HG02884 (cell line): ENCODE measurements at regions not wholly inside any gene's neighbourhood (a gene's known extent, or its start where the extent isn't known, plus 50 kb on each side); places are given as distances from the start of the nearest gene placed in this dataset.
"Not testable (repeated sequence)": the region's sequence is repeated elsewhere in the genome, so short reads cannot be mapped to it uniquely, and the experiment has no call there.

ENCODE experiments used
- ATAC-seq: cut with Tn5 transposase; IDR thresholded peaks from one replicate; pipeline ENCODE4 v1.9.1; 2021; ENCODE audit warnings: mild to moderate bottlenecking, moderate library complexity; ENCODE audit not compliant: unreplicated experiment

DNA sequence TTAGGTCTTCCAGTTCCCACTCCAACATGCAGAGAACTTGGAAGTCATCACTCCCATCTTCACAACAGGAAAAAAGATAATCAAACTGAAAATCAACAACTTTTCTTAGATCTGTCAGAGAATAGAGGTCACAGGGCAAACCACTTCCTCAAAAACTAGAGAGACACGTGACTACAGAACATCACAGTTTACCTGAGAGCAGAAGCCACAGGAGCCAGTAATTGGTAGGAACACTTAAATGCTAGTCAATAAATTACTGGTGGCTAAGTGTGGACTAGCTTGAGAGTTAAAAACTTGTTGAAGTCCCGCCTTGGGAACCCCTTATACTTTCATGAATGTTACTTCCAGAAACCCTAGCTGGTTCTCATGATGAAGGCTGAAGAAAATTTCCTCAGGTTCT, 81.1 kb downstream of the THSD1 start:
- not testable (repeated sequence) for ATAC-seq

DNA sequence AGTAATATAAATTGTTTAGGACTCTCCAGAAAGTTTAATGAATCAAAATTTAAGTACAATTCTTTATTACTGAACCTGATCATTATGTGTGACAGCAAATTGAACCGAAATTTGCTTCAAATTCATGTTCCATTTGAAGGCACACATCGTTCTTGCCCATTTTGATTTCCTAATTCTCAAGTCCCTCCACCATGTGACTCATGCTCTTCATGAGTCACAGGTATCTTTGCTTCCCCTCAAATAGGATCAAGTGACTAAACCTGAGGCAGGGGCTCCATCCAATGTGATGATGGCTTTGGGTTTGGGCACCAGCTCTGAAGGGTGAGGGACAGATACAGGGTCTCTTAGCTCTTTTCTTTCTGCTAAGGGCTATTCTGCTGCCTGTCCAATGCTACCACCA, 86.1 kb downstream of the THSD1 start:
- no peak for ATAC-seq

DNA sequence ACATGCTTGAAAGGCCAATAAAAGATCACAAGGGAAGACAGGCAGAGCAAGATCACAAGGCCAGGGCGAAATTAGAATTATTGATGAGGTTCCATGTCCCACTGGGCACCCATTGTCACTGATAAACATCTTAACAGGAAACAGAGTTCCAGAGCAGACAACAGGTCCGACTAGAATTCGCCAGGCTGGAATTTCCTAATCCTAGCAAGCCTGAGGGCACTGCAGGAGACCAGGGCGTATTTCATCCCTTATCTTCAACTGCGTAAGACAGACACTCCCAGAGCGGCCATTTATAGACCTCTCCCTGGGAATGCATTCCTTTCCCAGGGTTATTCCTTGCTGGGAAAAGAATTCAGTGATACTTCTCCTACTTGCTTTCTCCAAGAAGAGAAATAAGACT, 96.1 kb downstream of the THSD1 start:
- not testable (repeated sequence) for ATAC-seq

DNA sequence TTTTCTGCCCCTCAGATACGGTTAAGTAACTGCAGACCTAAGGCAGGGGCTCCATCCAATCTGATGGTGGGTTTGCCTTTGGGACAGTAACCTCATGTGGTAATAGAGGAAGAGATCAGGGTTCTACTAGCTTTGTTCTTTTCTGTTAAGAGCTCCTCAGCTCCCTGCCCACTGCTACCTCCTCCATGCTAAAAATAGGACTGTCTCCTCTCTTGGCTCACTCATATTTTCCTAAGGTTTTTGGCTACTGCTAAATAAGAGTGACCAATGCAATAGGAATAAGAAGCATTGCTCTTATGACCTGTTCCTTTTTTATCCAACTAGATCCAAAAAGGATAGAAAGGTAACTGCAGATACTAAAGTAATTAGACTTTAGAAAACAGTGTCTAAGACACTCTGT, 99.6 kb downstream of the THSD1 start:
- ATAC-seq = not testable (repeated sequence)

DNA sequence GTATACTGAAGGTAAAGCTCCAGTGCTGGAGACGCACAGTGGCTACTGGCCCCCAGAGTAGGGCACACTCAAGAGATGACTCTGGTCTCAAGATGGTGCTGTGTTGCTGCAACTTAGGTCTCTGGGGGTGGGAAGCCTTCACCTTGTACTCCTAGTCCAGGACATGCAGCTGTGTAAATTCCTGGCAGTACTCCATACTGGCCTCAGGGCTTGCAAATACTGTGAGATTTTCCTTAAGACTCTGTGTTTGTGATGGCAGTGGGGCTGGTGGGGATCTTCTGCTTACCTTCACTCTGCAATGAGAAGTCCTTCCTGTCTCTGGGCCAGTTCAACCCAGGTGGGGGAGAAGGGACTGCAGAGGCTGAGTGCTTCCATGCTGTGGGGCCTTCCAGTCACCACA, 102.9 kb downstream of the THSD1 start:
- ATAC-seq = not testable (repeated sequence)

DNA sequence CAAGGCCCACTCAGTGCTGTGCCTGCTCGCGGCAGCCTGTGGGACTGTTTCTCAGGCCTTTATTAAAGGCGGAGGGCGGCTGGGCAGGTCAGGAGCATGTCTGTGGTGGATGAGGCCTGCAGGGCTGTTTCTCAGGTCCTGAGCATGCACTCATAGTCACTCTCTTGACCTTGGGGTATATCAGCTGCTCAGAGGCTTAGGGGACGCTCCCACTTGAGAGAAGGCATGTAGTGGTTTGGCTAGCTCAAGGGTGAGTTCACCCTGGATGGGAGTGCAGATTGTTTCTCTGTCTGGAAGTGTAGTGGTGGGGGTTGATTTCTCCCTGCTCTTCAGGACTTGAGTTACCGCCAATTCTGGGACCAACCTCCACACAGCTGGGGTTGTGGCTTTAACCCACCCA, 103.3 kb downstream of the THSD1 start:
- not testable (repeated sequence) for ATAC-seq

DNA sequence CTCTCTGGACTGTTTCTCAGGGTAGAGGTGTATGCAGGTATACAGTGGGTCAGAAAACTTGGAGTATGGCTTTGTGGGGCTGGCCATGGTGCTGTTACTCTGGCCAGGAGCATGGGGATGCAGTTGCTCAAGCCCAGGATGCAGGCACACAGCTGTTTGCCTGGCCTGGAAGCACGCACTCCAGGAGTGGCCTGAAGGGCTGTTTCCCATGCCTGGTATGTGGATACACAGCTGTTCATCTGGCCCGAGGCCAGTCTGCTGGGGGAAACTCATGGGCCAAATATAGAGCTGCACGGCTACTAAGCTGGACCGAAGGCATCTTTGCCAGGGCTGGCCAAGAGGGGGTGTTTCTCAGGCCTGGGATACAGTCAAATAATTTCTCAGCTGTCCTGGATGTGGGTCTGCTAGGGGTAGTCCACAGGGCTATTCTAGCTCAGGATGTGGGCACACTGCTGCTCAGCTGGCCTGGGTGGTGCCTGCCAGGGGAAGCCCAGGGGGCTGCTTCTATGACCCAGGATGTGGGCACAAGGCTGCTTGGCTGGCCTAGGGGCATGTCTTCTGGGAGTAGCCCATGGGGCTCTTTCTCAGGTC, 104.1 kb downstream of the THSD1 start:
- ATAC-seq = not testable (repeated sequence)

DNA sequence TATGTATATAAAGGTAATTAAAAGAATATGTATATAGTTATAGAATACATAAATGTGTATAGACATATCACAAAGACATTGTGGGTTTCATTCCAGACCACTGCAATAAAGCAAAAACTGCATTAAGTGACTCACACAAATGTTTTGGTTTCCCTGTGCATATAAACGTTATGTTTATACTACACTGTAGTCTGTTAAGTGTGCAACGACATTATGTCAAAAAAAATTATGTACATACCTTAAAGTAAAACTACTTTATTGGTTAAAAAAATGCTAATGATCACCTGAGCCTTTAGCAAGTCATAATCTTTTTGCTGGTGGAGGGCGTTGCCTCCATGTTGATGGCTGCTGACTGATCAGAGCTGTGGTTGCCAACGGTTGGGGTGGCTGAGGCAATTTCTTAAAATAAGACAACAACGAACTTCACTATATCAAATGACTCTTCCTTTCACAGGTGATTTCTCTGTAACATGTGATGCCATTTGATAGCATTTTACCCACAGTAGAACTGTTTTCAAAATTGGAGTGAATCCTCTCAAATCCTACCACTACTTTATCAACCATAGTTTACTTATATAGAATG, 107.8 kb downstream of the THSD1 start:
- not testable (repeated sequence) for ATAC-seq

DNA sequence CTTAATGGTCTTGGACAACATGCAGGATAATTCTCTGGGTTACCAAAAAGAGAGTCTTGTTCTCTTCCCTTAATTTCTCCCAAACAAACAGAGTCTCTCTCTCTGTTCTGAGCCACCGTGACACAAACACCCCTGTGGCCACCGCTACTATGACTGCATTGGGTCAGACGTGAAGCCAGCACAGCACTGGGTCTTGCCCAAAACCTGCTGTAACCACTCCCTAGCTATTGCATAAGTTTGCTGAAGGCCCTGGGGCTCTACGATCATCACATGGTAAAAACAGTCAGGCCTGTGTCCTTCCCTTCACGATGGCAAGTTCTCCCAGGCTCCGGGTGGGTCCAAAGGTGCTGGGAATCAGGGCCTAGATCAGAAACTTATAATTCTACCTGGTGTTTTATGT, 117.1 kb downstream of the THSD1 start:
- ATAC-seq = not testable (repeated sequence)

DNA sequence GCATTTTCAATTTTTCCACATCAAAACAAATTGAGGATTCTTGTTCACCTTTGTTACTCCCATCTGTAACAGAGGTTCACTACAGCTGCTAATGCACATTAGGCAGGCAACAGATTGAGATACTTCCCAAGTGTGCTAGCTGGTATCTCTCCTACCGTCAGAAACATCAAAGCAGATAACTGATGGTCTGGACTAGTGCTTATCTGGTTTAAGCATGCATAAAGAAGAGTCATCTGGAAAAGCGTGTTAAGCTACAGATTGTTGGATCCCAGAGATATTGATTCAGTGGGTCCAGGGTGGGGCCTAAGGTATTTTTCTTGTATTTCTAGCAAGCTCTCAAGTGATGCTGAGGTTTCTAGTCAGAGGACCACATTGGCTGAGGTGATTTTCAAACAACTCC, 122.0 kb upstream of the NEK3 start:
- not testable (repeated sequence) for ATAC-seq

DNA sequence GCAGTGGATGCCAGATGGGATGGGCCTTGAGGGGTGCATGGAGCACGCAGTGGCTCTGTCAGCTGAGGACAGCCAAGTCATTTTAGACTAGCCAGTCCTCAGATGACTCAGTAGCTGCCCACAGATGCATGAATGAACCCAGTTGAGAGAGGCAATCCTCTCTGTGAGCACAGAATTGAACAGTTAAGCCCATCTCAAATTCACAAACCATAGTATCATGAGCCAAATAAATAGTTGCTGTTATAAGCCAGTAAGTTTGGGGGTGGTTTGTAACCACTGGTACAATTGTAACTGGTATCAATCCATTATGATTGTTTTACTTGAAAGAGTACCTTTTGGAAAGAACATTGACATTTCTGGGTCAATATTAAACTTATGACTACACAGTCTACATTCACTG, 120.0 kb upstream of the NEK3 start:
- not testable (repeated sequence) for ATAC-seq

DNA sequence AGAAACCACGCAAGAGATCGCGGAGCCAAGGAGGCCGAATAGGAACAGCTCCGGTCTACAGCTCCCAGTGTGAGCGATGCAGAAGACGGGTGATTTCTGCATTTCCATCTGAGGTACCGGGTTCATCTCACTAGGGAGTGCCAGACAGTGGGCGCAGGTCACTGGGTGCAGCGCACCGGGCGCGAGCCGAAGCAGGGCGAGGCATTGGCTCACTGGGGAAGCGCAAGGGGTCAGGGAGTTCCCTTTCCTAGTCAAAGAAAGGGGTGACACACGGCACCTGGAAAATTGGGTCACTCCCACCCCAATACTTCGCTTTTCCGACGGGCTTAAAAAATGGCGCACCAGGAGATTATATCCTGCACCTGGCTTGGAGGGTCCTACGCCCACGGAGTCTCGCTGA, 94.9 kb upstream of the NEK3 start:
- ATAC-seq = not testable (repeated sequence)

DNA sequence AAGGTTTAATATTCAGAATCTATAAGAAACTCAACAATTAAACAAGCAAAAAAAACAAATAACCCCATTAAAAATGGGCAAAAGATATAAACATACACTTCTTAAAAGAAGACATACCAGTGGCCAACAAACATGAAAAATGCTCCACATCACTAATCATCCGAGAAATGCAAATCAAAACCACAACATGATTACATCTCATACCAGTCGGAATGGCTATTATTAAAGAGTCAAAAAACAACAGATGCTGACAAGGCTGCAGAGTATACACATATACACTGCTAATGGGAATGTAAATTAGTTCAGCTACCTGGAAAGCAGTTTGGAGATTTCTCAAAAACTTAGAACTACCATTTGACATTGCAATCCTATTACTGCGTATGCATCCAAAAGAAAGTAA, 81.4 kb upstream of the NEK3 start:
- ATAC-seq = peak; percentile 81

DNA sequence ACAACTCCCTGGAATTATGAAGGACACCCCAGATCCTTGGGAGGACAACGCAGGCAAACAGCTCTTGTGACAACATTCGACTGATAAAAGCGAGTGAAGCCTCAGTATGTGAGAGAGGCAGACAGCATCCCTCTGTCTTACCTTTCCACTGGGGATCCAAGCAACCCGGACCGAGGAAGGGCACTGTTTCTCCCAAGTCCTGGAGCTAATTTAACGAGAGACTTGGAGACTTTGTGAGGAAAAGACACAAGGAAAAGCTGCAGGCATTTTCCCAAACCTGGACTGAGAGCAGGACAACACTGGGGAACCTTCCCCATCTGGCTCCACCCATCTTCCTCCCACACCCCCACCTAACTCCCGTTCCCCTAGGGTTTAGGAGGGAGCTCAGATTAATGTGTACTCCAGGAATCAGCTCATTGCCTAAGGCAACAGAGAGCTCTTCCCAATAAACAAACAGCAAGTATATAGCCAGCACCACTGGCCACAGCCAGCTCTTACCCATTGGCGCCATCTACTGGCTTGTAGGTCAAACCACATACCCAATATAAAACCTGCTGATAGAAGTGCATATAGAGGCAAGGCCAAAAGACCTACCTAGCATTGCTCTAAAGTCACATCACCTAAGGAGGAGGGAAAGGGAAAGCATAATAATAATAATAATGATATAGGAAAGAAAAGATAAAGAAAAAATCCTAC, 76.7 kb upstream of the NEK3 start:
- ATAC-seq = peak; percentile 78

DNA sequence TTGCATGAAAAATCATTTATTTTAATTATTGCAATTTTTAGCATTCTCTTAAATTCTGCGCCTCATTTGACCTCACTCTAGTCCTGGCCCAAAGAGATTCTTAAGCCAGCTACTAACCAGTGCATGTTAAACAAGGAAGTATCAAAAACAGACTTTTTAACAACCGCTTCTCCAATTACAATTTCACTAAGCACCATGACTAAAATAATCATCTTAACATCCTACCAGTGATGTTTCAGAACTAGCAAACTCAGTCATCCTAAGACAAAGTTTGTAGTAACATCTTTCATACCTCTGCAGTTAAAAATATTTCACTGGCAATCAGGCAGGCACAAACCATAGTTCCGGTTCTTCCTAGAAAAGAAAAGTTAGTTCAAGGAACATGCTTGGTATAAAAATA, 75.5 kb upstream of the NEK3 start:
- not testable (repeated sequence) for ATAC-seq

DNA sequence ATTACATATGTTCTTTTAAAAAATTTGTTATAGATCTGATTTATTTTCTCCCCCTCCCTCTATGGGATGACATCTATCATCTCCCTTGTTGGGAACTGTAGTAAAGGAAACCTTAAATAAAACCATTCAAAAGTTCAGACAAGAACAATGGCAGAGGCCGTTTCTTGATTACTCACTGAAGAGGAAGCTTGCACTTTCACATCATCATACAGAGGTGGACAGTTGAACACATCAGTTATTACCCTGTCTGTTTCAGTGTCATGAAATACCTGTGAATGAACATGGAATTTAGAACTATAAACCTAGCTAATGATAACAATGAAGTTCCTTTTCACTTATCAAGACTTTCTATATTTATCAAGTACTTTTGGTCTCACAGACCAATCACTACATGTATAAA, 63.7 kb upstream of the NEK3 start:
- ATAC-seq = not testable (repeated sequence)

DNA sequence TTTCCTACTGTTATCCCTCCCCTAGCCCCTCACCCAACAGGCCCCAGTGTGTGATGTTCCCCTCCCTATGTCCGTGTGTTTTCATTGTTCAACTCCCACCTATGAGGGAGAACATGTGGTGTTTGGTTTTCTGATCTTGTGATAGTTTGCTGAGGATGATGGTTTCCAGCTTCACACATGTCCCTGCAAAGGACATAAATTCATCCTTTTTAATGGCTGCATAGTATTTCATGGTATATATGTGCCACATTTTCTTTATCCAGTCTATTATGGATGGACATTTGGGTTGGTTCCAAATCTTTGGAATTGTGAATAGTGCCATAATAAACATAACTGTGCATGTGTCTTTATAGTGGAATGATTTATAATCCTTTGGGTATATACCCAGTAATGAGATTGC, 54.5 kb upstream of the NEK3 start:
- not testable (repeated sequence) for ATAC-seq

DNA sequence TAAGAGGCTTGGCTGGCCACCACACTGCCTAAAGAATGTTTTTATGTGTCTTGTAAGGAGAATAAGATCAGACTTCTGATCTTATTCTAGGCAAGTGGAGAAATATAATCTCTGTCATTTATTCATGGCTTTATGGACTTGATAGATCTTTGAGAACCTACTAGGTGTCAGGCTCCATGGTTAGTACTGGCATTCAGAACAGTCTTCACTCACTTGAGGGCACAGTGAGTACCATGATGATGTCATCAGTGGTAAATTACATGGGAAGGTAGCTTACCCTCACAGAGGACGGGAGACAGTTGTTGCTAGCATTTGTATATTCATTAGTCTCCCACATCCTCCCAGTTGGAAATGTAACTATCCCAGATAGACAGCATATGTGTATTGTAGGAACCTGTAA, 53.5 kb upstream of the NEK3 start:
- ATAC-seq = not testable (repeated sequence)

DNA sequence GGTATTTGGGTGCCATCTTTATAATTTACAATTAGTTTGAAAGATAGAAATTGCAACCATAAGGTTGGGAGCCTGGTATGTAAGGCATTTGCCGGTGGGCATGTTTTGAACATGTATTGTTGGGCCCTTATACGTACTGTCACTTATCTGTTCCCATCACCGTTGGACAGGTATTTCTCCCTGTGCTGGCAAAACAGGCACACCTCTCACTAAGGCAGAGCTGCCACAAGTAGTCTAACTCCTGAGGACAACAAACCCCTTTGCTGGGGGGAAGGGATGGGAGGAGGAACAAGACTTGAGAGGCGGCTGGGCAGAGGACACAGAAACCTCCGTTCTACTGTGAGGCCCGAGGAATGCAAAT, 52.0 kb upstream of the NEK3 start:
- ATAC-seq = not testable (repeated sequence)

DNA sequence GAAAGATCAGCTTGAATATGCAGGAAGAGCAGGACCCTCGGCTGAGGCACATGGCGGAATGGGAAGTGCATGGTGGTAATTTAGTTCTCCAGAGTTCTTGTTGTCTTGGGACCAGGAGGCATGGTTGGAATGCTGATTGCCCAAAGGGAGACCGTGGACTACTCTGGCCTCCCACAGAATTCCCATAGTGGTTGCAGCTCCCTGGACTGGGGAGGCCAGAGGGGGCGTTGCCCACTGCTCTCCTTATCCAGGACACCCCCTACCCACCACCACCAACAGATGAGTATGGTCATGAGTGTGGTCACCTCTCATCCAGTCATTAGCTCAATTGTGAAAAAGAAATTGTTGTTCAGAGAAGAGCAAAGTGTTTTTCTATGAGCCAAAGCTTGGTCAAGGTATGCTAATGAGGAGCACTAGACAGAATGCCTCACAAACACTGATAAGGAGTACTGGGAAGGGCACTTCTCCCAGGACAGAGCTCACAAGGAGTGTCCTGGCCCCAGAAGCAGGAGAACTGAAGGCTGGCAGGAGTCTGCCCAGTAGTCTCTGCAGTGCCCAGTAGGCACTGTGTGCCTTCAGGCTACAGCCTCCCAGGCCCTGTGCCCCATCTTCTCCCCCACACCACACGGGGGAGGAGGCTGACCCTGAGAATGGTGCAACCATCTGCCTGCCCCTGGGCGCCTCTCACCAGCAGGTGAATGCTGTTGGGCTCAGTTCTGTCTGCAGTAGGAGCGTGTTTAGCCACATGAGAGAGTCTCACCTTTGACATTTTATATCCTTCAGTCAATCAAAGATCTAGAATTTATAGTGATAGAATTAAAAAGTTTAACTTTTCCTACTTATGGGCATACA, 51.4 kb upstream of the NEK3 start:
- not testable (repeated sequence) for ATAC-seq
